IPS-NIHi7 (cell line): ENCODE measurements at regions not wholly inside any gene's neighbourhood (a gene's known extent, or its start where the extent isn't known, plus 50 kb on each side); places are given as distances from the start of the nearest gene placed in this dataset.
"Not testable (repeated sequence)": the region's sequence is repeated elsewhere in the genome, so short reads cannot be mapped to it uniquely, and the experiment has no call there.

ENCODE experiments used
- DNase-seq: peaks from one replicate; pipeline ENCODE4 v3.0.0; 2012; ENCODE audit warnings: mixed read lengths; ENCODE audit errors: extremely low spot score

GRCh38 chr17:31678431-31678830 lies 180.6 kb downstream of the COPRS start:
- no peak for DNase-seq

- DNase-seq, result no peak
Measured at GRCh38 chr17:31677681-31678080, 181.4 kb downstream of the COPRS start.

GRCh38 chr17:31677036-31677435 lies 182.0 kb downstream of the COPRS start:
- DNase-seq, result no peak

GRCh38 chr17:31675392-31675791 lies 183.7 kb downstream of the COPRS start:
- DNase-seq, result not testable (repeated sequence)

GRCh38 chr17:31674717-31675349 lies 184.2 kb downstream of the COPRS start:
- no peak for DNase-seq

- no peak for DNase-seq
Measured at GRCh38 chr17:31674305-31674704, 184.7 kb downstream of the COPRS start.

- no peak for DNase-seq
Measured at GRCh38 chr17:31673076-31673475, 186.0 kb downstream of the COPRS start.

- DNase-seq, result no peak
Measured at GRCh38 chr17:31672161-31672819, 186.8 kb downstream of the COPRS start.

- no peak for DNase-seq
Measured at GRCh38 chr17:31663576-31663975, 195.5 kb downstream of the COPRS start.

GRCh38 chr17:31660684-31661083 lies 198.4 kb downstream of the COPRS start:
- DNase-seq, result no peak

- no peak for DNase-seq
Measured at GRCh38 chr17:31657876-31658275, 201.2 kb downstream of the COPRS start.

GRCh38 chr17:31654936-31655335 lies 204.1 kb downstream of the COPRS start:
- no peak for DNase-seq

- no peak for DNase-seq
Measured at GRCh38 chr17:31653691-31654090, 205.4 kb downstream of the COPRS start.

GRCh38 chr17:31650756-31651520 lies 208.1 kb downstream of the COPRS start:
- DNase-seq, result no peak

GRCh38 chr17:31649302-31649701 lies 209.7 kb downstream of the COPRS start:
- DNase-seq, result no peak

GRCh38 chr17:31647661-31648060 lies 211.4 kb downstream of the COPRS start:
- no peak for DNase-seq

GRCh38 chr17:31646642-31647041 lies 212.4 kb downstream of the COPRS start:
- no peak for DNase-seq

- DNase-seq, result no peak
Measured at GRCh38 chr17:31645351-31645750, 213.7 kb downstream of the COPRS start.

GRCh38 chr17:31631766-31632165 lies 227.3 kb downstream of the COPRS start:
- no peak for DNase-seq

- not testable (repeated sequence) for DNase-seq
Measured at GRCh38 chr17:31630866-31631265, 228.2 kb downstream of the COPRS start.

- no peak for DNase-seq
Measured at GRCh38 chr17:31629696-31630470, 229.2 kb downstream of the COPRS start.

- DNase-seq, result no peak
Measured at GRCh38 chr17:31627960-31628359, 231.1 kb downstream of the COPRS start.
